ENCODE measurements at regions not wholly inside any gene's neighbourhood (a gene's known extent, or its start where the extent isn't known, plus 50 kb on each side); places are given as distances from the start of the nearest gene placed in this dataset.

GRCh38 chr7:23941551-23941950 is 231.5 kb downstream of the STK31 start:
- H3K36me3 Mint-ChIP-seq, result no peaks in the 10 kb centered on the region
- no peak for DNase-seq
- ChIA-PET CTCF (no interaction called here), POLR2A (no interaction called here)
- no peaks in the 10 kb centered on the region for H3K9me3 Mint-ChIP-seq
- no peaks in the 10 kb centered on the region for H3K4me1 Mint-ChIP-seq (ENCODE audit: low read depth)
- peaks cover 18% of the 10 kb centered on the region for H3K27me3 Mint-ChIP-seq
- no peak overlapping the region for H3K4me3 Mint-ChIP-seq
- H3K27ac Mint-ChIP-seq, result no peak overlapping the region
- intact Hi-C loops (cut with micrococcal nuclease), result no loop called here

GRCh38 chr7:23942032-23942431 is 232.0 kb downstream of the STK31 start:
- no peaks in the 10 kb centered on the region for H3K4me1 Mint-ChIP-seq (ENCODE audit: low read depth)
- ChIA-PET POLR2A (no interaction called here), CTCF (no interaction called here)
- peaks cover 18% of the 10 kb centered on the region for H3K27me3 Mint-ChIP-seq
- H3K9me3 Mint-ChIP-seq, result no peaks in the 10 kb centered on the region
- no peak overlapping the region for H3K27ac Mint-ChIP-seq
- DNase-seq, result no peak
- H3K4me3 Mint-ChIP-seq, result no peak overlapping the region
- intact Hi-C loops (cut with micrococcal nuclease), result no loop called here
- no peaks in the 10 kb centered on the region for H3K36me3 Mint-ChIP-seq

GRCh38 chr7:23944131-23944530 is 234.1 kb downstream of the STK31 start:
- no peak overlapping the region for H3K27ac Mint-ChIP-seq
- H3K27me3 Mint-ChIP-seq, result peaks cover 16% of the 10 kb centered on the region
- H3K4me1 Mint-ChIP-seq (ENCODE audit: low read depth), result no peaks in the 10 kb centered on the region
- no peak overlapping the region for H3K4me3 Mint-ChIP-seq
- ChIA-PET POLR2A (no interaction called here), CTCF (no interaction called here)
- no peaks in the 10 kb centered on the region for H3K9me3 Mint-ChIP-seq
- no peaks in the 10 kb centered on the region for H3K36me3 Mint-ChIP-seq
- no peak for DNase-seq
- intact Hi-C loops (cut with micrococcal nuclease), result no loop called here

GRCh38 chr7:23945472-23945871 is 235.5 kb downstream of the STK31 start:
- Mint-ChIP-seq H3K9me3 (no peaks in the 10 kb centered on the region), H3K36me3 (no peaks in the 10 kb centered on the region), H3K27me3 (peaks cover 12% of the 10 kb centered on the region), H3K4me3 (no peak overlapping the region), H3K27ac (no peak overlapping the region), H3K4me1 (ENCODE audit: low read depth) (no peaks in the 10 kb centered on the region)
- no peak for DNase-seq
- CTCF ChIA-PET, result no interaction called here
- POLR2A ChIA-PET, result no interaction called here
- intact Hi-C loops (cut with micrococcal nuclease), result no loop called here

GRCh38 chr7:23955145-23955544 is 245.1 kb downstream of the STK31 start:
- intact Hi-C loops (cut with micrococcal nuclease), result no loop called here
- no peaks in the 10 kb centered on the region for H3K27me3 Mint-ChIP-seq
- no peaks in the 10 kb centered on the region for H3K4me1 Mint-ChIP-seq (ENCODE audit: low read depth)
- H3K27ac Mint-ChIP-seq, result no peak overlapping the region
- ChIA-PET POLR2A (no interaction called here), CTCF (no interaction called here)
- no peak overlapping the region for H3K4me3 Mint-ChIP-seq
- peaks cover 5% of the 10 kb centered on the region for H3K9me3 Mint-ChIP-seq
- no peak for DNase-seq
- no peaks in the 10 kb centered on the region for H3K36me3 Mint-ChIP-seq

- Mint-ChIP-seq H3K27me3 (peaks cover 2% of the 10 kb centered on the region), H3K4me1 (ENCODE audit: low read depth) (no peaks in the 10 kb centered on the region), H3K27ac (no peak overlapping the region), H3K36me3 (no peaks in the 10 kb centered on the region), H3K4me3 (no peak overlapping the region), H3K9me3 (peaks cover 5% of the 10 kb centered on the region)
- POLR2A ChIA-PET, result no interaction called here
- CTCF ChIA-PET, result no interaction called here
- intact Hi-C loops (cut with micrococcal nuclease), result no loop called here
- no peak for DNase-seq
These were observed 245.7 kb downstream of the STK31 start for GRCh38 chr7:23955600-23956149.

GRCh38 chr7:23956772-23957576 is 247.0 kb downstream of the STK31 start:
- Mint-ChIP-seq H3K4me1 (ENCODE audit: low read depth) (no peaks in the 10 kb centered on the region), H3K4me3 (no peak overlapping the region), H3K27me3 (peaks cover 2% of the 10 kb centered on the region), H3K27ac (no peak overlapping the region), H3K36me3 (no peaks in the 10 kb centered on the region), H3K9me3 (peaks cover 5% of the 10 kb centered on the region)
- CTCF ChIA-PET, result interaction anchor here (1.0 kb wide), 1 partner anchor 12 kb away, joined by 3 read pairs; no protein-coding TSS in a partner anchor
- intact Hi-C loops (cut with micrococcal nuclease), result no loop called here
- POLR2A ChIA-PET, result interaction anchor here (0.6 kb wide), 1 partner anchor 66 kb away, joined by 4 read pairs; no protein-coding TSS in a partner anchor
- DNase-seq, result no peak

- CTCF ChIA-PET, result no interaction called here
- Mint-ChIP-seq H3K9me3 (peaks cover 5% of the 10 kb centered on the region), H3K36me3 (no peaks in the 10 kb centered on the region), H3K27me3 (peaks cover 2% of the 10 kb centered on the region), H3K4me3 (no peak overlapping the region), H3K27ac (no peak overlapping the region), H3K4me1 (ENCODE audit: low read depth) (no peaks in the 10 kb centered on the region)
- DNase-seq, result no peak
- POLR2A ChIA-PET, result no interaction called here
- intact Hi-C loops (cut with micrococcal nuclease), result no loop called here
These were observed 249.8 kb downstream of the STK31 start for GRCh38 chr7:23959821-23960220.

- no peaks in the 10 kb centered on the region for H3K36me3 Mint-ChIP-seq
- ChIA-PET POLR2A (no interaction called here), CTCF (no interaction called here)
- H3K4me3 Mint-ChIP-seq, result no peak overlapping the region
- peaks cover 5% of the 10 kb centered on the region for H3K9me3 Mint-ChIP-seq
- DNase-seq, result no peak
- peaks cover 2% of the 10 kb centered on the region for H3K27me3 Mint-ChIP-seq
- intact Hi-C loops (cut with micrococcal nuclease), result no loop called here
- H3K27ac Mint-ChIP-seq, result no peak overlapping the region
- no peaks in the 10 kb centered on the region for H3K4me1 Mint-ChIP-seq (ENCODE audit: low read depth)
These were observed 250.3 kb downstream of the STK31 start for GRCh38 chr7:23960361-23960760.

GRCh38 chr7:23963461-23964165 is 253.6 kb downstream of the STK31 start:
- Mint-ChIP-seq H3K27me3 (peaks cover 2% of the 10 kb centered on the region), H3K9me3 (no peaks in the 10 kb centered on the region), H3K4me1 (ENCODE audit: low read depth) (no peaks in the 10 kb centered on the region), H3K36me3 (no peaks in the 10 kb centered on the region), H3K27ac (no peak overlapping the region), H3K4me3 (no peak overlapping the region)
- ChIA-PET POLR2A (no interaction called here), CTCF (no interaction called here)
- no peak for DNase-seq
- intact Hi-C loops (cut with micrococcal nuclease), result no loop called here

GRCh38 chr7:23964715-23965114 is 254.7 kb downstream of the STK31 start:
- ChIA-PET POLR2A (no interaction called here), CTCF (no interaction called here)
- intact Hi-C loops (cut with micrococcal nuclease), result no loop called here
- Mint-ChIP-seq H3K27me3 (peaks cover 2% of the 10 kb centered on the region), H3K4me3 (no peak overlapping the region), H3K4me1 (ENCODE audit: low read depth) (no peaks in the 10 kb centered on the region), H3K27ac (no peak overlapping the region), H3K36me3 (no peaks in the 10 kb centered on the region), H3K9me3 (no peaks in the 10 kb centered on the region)
- DNase-seq, result no peak

GRCh38 chr7:23965296-23965695 is 255.3 kb downstream of the STK31 start:
- no peak for DNase-seq
- Mint-ChIP-seq H3K27me3 (peaks cover 2% of the 10 kb centered on the region), H3K4me1 (ENCODE audit: low read depth) (no peaks in the 10 kb centered on the region), H3K9me3 (no peaks in the 10 kb centered on the region), H3K4me3 (no peak overlapping the region), H3K36me3 (no peaks in the 10 kb centered on the region), H3K27ac (no peak overlapping the region)
- POLR2A ChIA-PET, result no interaction called here
- intact Hi-C loops (cut with micrococcal nuclease), result no loop called here
- CTCF ChIA-PET, result no interaction called here

- intact Hi-C loops (cut with micrococcal nuclease), result no loop called here
- H3K4me1 Mint-ChIP-seq (ENCODE audit: low read depth), result no peaks in the 10 kb centered on the region
- H3K9me3 Mint-ChIP-seq, result no peaks in the 10 kb centered on the region
- DNase-seq, result no peak
- ChIA-PET CTCF (interaction anchor here (0.6 kb wide), 1 partner anchor 130 kb away, joined by 4 read pairs; no protein-coding TSS in a partner anchor), POLR2A (no interaction called here)
- no peaks in the 10 kb centered on the region for H3K27me3 Mint-ChIP-seq
- no peaks in the 10 kb centered on the region for H3K36me3 Mint-ChIP-seq
- no peak overlapping the region for H3K27ac Mint-ChIP-seq
- no peak overlapping the region for H3K4me3 Mint-ChIP-seq
These were observed 256.9 kb downstream of the STK31 start for GRCh38 chr7:23966941-23967340.

Measured in activated CD4-positive, alpha-beta memory T cell treated with anti-CD3 and anti-CD28 coated beads for 36 hours (primary cell).